Keratinocyte (primary cell): ENCODE measurements at regions not wholly inside any gene's neighbourhood (a gene's known extent, or its start where the extent isn't known, plus 50 kb on each side); places are given as distances from the start of the nearest gene placed in this dataset.

Experiments used
- EZH2 ChIP-seq: IDR thresholded peaks from one replicate; pipeline ENCODE4 v1.6.1; 2012; ENCODE audit warnings: inconsistent platforms, mild to moderate bottlenecking, low read length, moderate library complexity
- TF ChIP-seq, protein P1 (sequence below), 3 experiments: IDR thresholded peaks in 1 of 3; conservative IDR thresholded peaks in 1 of 3; optimal IDR thresholded peaks in 1 of 3; 2 replicates in 2 of 3; 3 replicates in 1 of 3; pipeline versions ENCODE3 to v1.5.1; 2011; ENCODE audit warnings: low read length in 3 of 3, mild to moderate bottlenecking in 3 of 3, moderate library complexity in 2 of 3, control low read depth in 1 of 3, inconsistent platforms in 1 of 3; ENCODE audit not compliant: insufficient read depth in 2 of 3; ENCODE audit errors: extremely low read depth in 1 of 3

DNA sequence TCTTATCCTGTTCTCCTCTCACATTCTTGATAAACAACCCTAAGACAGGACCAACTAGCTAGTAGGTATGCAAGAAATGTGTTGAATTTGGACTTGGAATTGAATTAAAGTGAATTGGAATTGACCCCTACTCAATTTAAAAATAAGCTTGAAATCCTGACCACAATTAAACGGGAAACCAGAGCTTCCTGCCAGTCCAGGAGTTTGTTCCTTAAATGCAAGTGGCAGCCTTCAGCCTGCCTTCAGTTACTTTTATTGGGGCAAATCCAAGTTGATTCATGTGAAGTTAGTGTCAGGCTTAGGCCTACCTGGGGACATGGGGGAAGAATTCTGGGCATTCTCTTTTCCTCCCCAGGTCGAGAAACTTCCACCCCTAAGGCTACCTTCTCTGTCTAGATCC lies 457.6 kb downstream of the BCL11A start:
- TF ChIP-seq, protein P1, sequence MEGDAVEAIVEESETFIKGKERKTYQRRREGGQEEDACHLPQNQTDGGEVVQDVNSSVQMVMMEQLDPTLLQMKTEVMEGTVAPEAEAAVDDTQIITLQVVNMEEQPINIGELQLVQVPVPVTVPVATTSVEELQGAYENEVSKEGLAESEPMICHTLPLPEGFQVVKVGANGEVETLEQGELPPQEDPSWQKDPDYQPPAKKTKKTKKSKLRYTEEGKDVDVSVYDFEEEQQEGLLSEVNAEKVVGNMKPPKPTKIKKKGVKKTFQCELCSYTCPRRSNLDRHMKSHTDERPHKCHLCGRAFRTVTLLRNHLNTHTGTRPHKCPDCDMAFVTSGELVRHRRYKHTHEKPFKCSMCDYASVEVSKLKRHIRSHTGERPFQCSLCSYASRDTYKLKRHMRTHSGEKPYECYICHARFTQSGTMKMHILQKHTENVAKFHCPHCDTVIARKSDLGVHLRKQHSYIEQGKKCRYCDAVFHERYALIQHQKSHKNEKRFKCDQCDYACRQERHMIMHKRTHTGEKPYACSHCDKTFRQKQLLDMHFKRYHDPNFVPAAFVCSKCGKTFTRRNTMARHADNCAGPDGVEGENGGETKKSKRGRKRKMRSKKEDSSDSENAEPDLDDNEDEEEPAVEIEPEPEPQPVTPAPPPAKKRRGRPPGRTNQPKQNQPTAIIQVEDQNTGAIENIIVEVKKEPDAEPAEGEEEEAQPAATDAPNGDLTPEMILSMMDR (optimal IDR thresholded peaks at IDR 0.05 in 1 of 3, IDR thresholded peaks at IDR 0.05 in 1 of 3, conservative IDR thresholded peaks at IDR 0.05 in 1 of 3; ENCODE audit: extremely low read depth in 1 of 3, insufficient read depth in 2 of 3, low read length in 3 of 3): no peak
- TF ChIP-seq EZH2: no peak
